Activated CD8-positive, alpha-beta T cell treated with anti-CD3 and anti-CD28 coated beads for 36 hours (primary cell): ENCODE measurements at regions not wholly inside any gene's neighbourhood (a gene's known extent, or its start where the extent isn't known, plus 50 kb on each side); places are given as distances from the start of the nearest gene placed in this dataset.
"Not testable (repeated sequence)": the region's sequence is repeated elsewhere in the genome, so short reads cannot be mapped to it uniquely, and the experiment has no call there.

Source experiments
- ATAC-seq: fragments of 200-7000 bp; cut with Tn5 transposase; one replicate; pipeline ENCODE4 v1.10.0; 2021; ENCODE audit warnings: mild to moderate bottlenecking, moderate library complexity
- CTCF ChIA-PET: fragments of 350-600 bp; sonication (Branson Sonifier 250); formaldehyde crosslinking; loops from one replicate; lab custom pipeline; 2021; ENCODE audit warnings: antibody characterized with exemption; lab: Charles Lee
- POLR2A ChIA-PET: fragments of 350-600 bp; sonication (Branson Sonifier 250); formaldehyde crosslinking; loops from one replicate; lab custom pipeline; 2021; ENCODE audit warnings: antibody characterized with exemption; lab: Charles Lee
- DNase-seq: peaks from one replicate; pipeline ENCODE4 v3.0.0-alpha.2; 2020
- H3K27ac Mint-ChIP-seq: one replicate; pipeline ENCODE4 v1.8.0; 2021; ENCODE audit warnings: mild to moderate bottlenecking, mixed read lengths
- H3K27me3 Mint-ChIP-seq: one replicate; pipeline ENCODE4 v1.8.0; 2021; ENCODE audit warnings: mixed read lengths
- H3K36me3 Mint-ChIP-seq: one replicate; pipeline ENCODE4 v1.8.0; 2021; ENCODE audit warnings: low read depth, mixed read lengths
- H3K4me1 Mint-ChIP-seq: one replicate; pipeline ENCODE4 v1.8.0; 2021; ENCODE audit warnings: low read depth, mixed read lengths
- H3K4me3 Mint-ChIP-seq: one replicate; pipeline ENCODE4 v1.8.0; 2021; ENCODE audit warnings: mild to moderate bottlenecking, moderate library complexity, mixed read lengths
- H3K9me3 Mint-ChIP-seq: one replicate; pipeline ENCODE4 v1.8.0; 2021; ENCODE audit warnings: mixed read lengths
- CTCF ChIP-seq: fragments of 200-600 bp; IDR thresholded peaks from one replicate; pipeline ENCODE4 v1.8.0; 2022; ENCODE audit warnings: antibody characterized with exemption, mild to moderate bottlenecking
- intact Hi-C: fragments of 100-400 bp; cut with micrococcal nuclease; formaldehyde crosslinking; loops from one replicate; pipeline ENCODE4 v1.10.0; 2022

GRCh38 chr20:55140631-55141030 lies 665.2 kb downstream of the DOK5 start:
- H3K36me3 Mint-ChIP-seq: no peaks in the 10 kb centered on the region
- H3K27ac Mint-ChIP-seq: no peak overlapping the region
- no peaks in the 10 kb centered on the region for H3K4me1 Mint-ChIP-seq
- ChIA-PET POLR2A (no interaction called here), CTCF (no interaction called here)
- ATAC-seq: no peak
- no peak overlapping the region for H3K4me3 Mint-ChIP-seq
- no peaks in the 10 kb centered on the region for H3K27me3 Mint-ChIP-seq
- intact Hi-C loops: no loop called here
- H3K9me3 Mint-ChIP-seq: peaks cover 5% of the 10 kb centered on the region
- DNase-seq: no peak
- no peak for TF ChIP-seq CTCF

- intact Hi-C loops: no loop called here
- DNase-seq (no peak), ATAC-seq (no peak)
- Mint-ChIP-seq H3K36me3 (no peaks in the 10 kb centered on the region), H3K27ac (no peak overlapping the region), H3K4me1 (no peaks in the 10 kb centered on the region), H3K27me3 (no peaks in the 10 kb centered on the region), H3K4me3 (no peak overlapping the region), H3K9me3 (no peaks in the 10 kb centered on the region)
- no peak for TF ChIP-seq CTCF
- ChIA-PET CTCF (no interaction called here), POLR2A (no interaction called here)
These were observed 663.9 kb downstream of the DOK5 start for GRCh38 chr20:55139173-55139765.

GRCh38 chr20:55135923-55136322 lies 660.5 kb downstream of the DOK5 start:
- Mint-ChIP-seq H3K36me3 (no peaks in the 10 kb centered on the region), H3K27me3 (peaks cover 2% of the 10 kb centered on the region), H3K4me1 (no peaks in the 10 kb centered on the region), H3K9me3 (peaks cover 4% of the 10 kb centered on the region), H3K27ac (no peak overlapping the region), H3K4me3 (no peak overlapping the region)
- ChIA-PET CTCF (no interaction called here), POLR2A (no interaction called here)
- ATAC-seq: no peak
- DNase-seq: no peak
- no peak for TF ChIP-seq CTCF
- intact Hi-C loops: no loop called here

GRCh38 chr20:55132523-55132922 lies 657.1 kb downstream of the DOK5 start:
- Mint-ChIP-seq H3K36me3 (no peaks in the 10 kb centered on the region), H3K9me3 (peaks cover 4% of the 10 kb centered on the region), H3K27ac (no peak overlapping the region), H3K4me1 (no peaks in the 10 kb centered on the region), H3K4me3 (no peak overlapping the region), H3K27me3 (peaks cover 2% of the 10 kb centered on the region)
- no peak for TF ChIP-seq CTCF
- intact Hi-C loops: no loop called here
- ChIA-PET CTCF (no interaction called here), POLR2A (no interaction called here)
- no peak for DNase-seq
- no peak for ATAC-seq

- H3K27ac Mint-ChIP-seq, H3K9me3 Mint-ChIP-seq, intact Hi-C loops, H3K4me1 Mint-ChIP-seq, POLR2A ChIA-PET, H3K27me3 Mint-ChIP-seq, ATAC-seq, H3K4me3 Mint-ChIP-seq, CTCF ChIA-PET, DNase-seq, H3K36me3 Mint-ChIP-seq: not testable (repeated sequence)
These were observed 642.2 kb downstream of the DOK5 start for GRCh38 chr20:55117577-55117976.

- H3K4me1 Mint-ChIP-seq: no peaks in the 10 kb centered on the region
- H3K27me3 Mint-ChIP-seq: peaks cover 1% of the 10 kb centered on the region
- H3K27ac Mint-ChIP-seq: no peak overlapping the region
- no peak for DNase-seq
- H3K4me3 Mint-ChIP-seq: no peak overlapping the region
- TF ChIP-seq CTCF: no peak
- intact Hi-C loops: no loop called here
- POLR2A ChIA-PET: no interaction called here
- CTCF ChIA-PET: no interaction called here
- no peaks in the 10 kb centered on the region for H3K36me3 Mint-ChIP-seq
- peaks cover 4% of the 10 kb centered on the region for H3K9me3 Mint-ChIP-seq
- ATAC-seq: no peak
These were observed 641.2 kb downstream of the DOK5 start for GRCh38 chr20:55116598-55116997.
